HG03064 (cell line): ENCODE measurements at regions not wholly inside any gene's neighbourhood (a gene's known extent, or its start where the extent isn't known, plus 50 kb on each side); places are given as distances from the start of the nearest gene placed in this dataset.

Experiments used
- ATAC-seq: cut with Tn5 transposase; IDR thresholded peaks from one replicate; pipeline ENCODE4 v1.9.1; 2021; ENCODE audit warnings: low read depth; ENCODE audit not compliant: unreplicated experiment

DNA sequence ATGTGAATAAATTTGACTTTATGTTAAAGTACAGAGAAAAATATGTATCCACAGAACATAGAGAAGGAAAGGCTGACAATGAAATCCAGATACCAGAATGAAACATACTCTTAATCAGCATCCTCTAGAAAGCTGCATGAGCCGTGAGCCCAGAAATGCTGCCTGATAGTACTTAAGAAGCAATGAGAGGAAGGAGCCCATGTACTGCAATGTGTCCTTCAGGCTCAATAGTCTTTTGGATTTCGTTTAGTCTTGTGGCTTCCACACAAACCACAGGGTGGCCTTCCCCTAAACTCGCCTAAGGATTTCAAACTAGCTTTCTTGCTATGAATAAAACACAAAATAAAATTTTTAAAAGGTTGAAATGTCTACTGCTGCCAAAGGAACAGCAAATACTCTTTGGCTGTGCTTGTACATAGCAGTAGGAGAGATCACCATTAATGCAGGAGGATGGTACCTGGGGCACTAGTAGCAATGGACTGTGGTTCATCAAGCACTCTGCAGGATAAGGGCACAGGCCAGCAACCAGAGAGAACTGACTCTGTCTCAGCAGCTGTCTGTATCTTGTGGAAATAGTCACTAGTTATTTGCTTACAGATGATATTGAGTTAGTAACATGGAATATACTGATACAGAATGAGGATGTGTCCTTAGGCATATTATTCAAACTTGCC, 988.3 kb upstream of the LRFN5 start:
- ATAC-seq = no peak

- no peak for ATAC-seq
These were observed 990.1 kb upstream of the LRFN5 start for GRCh38 chr14:40616579-40616978.

DNA sequence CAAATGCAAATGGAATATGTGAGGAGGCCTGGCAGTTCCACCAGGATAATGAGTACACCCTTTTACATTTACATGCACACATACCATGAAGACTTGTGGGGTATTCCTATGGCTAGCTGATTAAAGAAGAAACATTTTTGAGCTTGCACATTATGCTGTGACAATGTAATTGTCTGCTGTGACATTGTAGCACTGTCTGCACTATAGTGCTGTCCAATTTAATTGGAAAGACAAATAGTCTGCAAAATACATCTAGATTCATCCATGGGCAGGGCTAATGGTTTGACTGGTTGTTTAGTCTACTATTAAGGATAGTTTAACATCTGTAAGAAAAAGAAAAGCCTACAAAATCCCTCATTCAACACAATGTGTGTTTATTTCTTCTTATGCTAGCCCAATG, 1005.6 kb upstream of the LRFN5 start:
- ATAC-seq = no peak

DNA sequence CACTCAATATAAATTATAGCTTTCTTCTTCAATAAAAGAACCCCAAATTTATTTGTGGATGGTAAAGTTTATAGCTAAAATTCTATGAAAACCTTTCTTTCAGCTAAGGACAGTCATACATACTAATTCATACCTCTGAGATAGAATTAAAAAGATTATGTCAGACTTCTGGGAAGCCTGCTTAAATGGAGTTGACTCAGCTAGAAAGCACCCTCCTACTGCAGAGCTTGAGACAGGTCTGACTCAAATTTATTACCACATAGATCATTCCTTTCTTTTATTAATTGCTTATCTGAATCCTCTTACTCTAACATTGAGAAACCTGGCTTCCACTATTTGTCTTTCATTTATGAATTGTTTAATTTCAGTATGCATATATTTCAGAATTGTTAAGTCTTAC, 1007.0 kb upstream of the LRFN5 start:
- no peak for ATAC-seq

GRCh38 chr14:40581264-40581663, 1025.4 kb upstream of the LRFN5 start:
- ATAC-seq = no peak

- ATAC-seq = no peak
These were observed 1029.7 kb upstream of the LRFN5 start for GRCh38 chr14:40576880-40577478.

DNA sequence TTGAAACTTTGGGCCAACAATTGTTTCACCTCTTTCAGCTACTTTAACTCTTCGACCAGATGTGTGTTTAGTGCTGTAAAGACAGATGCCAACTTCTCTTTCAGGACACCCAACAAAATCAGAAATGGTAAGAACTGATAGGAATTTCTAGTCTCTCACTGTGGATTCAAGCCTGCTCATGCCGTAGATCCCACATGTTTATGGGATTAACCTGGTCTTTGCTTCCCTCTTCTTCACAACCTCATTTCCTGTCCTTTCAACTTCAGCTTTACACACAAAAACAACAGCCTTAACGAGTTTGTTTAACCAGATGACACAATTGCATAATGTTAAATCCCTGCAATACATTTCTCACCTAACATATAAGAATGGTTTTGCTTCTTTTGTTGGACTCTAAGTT, 1031.9 kb upstream of the LRFN5 start:
- no peak for ATAC-seq

- ATAC-seq = no peak
These were observed 1081.4 kb upstream of the LRFN5 start for GRCh38 chr14:40525314-40525713.

GRCh38 chr14:40523123-40523522, 1083.6 kb upstream of the LRFN5 start:
- ATAC-seq = no peak

DNA sequence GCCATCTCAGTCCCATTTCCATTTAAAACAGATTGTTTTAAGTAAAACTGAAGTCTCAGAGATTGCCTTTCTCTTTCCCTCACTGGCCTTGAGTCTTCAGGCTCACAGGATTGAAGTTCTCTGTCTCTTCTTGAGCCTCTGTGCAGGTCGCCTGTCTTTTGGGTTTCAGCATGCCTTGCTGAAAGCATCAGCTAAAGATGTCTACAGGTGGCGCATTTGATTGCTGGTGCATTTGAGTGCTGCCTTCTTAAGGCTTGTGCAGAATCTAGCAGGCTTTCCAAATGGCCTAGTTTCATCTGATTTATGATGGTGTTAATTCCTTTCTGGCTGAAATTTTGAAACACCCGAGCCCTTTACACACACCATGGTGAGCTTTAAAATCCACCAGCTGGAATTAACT, 1062.2 kb upstream of the FBXO33 start:
- ATAC-seq = no peak

GRCh38 chr14:40487824-40488223, 1055.6 kb upstream of the FBXO33 start:
- no peak for ATAC-seq

DNA sequence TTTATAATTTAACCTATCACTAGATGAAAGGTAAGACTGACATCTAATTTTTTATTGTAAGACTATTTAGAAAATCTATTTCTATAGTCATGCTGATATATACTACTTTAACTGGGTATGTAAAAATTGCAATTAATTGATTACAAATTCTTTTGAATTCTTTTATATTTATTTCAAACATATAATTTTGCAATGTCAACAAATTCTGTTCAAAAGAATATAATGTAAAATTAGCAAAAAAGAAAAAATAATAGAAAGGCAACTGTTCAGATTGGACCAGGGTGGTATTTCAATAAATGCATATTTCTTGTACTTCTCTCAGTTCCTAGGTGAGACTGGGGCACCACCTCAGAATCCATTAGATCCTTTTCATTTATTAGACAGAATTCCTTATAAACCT, 1053.5 kb upstream of the FBXO33 start:
- no peak for ATAC-seq

- no peak for ATAC-seq
These were observed 1043.8 kb upstream of the FBXO33 start for GRCh38 chr14:40476005-40476404.

DNA sequence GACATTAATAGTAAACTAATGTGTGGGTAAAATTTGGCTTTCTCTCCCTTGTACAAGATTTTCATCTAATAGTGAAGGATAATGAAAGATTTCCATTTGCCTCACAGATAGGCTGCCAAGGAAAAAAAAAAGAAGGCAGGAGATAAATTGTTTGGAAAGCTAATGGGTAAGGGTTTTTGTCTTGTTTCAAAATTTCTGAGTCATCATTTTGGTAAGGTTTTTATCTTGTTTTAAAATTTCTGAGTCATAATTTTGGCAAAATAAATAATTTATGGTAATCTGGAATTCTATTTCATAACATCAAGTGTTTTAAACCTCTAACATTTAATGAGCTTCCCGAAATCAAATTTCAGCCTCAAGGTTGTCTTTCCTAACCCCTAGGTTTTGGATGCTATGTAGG, 1035.7 kb upstream of the FBXO33 start:
- no peak for ATAC-seq

- no peak for ATAC-seq
These were observed 1032.3 kb upstream of the FBXO33 start for GRCh38 chr14:40464531-40464930.

GRCh38 chr14:40463886-40464285, 1031.7 kb upstream of the FBXO33 start:
- ATAC-seq = no peak

GRCh38 chr14:40452674-40453073, 1020.4 kb upstream of the FBXO33 start:
- no peak for ATAC-seq

DNA sequence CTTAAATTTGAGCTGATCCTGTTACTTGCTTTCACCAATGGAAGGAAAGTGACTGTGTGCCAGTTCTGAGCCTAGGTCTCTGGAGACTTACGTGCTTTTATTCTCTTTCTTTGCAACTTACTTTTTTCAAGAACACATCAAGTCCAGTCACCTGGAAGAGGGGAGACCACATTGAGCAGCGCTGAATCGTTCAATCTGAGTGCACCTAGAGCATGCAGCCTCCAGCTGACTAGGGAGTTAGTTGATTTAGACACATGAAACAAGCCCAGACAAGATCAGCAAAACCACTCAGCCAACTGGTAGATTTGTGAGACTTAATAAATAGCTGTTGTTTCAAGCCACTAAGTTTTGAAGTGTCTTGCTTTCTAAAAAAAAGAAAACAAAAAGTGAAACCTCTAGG, 1014.8 kb upstream of the FBXO33 start:
- ATAC-seq = no peak

DNA sequence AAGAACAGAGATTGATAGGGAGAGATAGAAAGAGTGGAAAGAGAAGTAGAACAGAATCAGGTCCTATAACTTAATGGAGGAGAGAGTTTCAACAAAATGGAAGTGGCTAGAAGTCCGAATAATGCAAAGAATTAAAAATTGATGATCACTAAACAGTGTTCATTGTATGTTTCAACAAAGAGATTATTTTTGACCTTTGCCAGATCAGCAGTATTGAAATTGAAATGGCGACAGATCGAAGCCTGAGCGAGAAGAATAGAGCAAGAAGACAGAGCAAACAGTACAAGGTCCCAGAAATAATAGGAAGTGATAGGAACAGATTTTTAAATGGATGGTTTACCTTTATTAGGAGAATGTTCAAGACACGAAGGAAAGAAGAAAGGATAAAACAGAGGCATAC, 1012.8 kb upstream of the FBXO33 start:
- no peak for ATAC-seq

DNA sequence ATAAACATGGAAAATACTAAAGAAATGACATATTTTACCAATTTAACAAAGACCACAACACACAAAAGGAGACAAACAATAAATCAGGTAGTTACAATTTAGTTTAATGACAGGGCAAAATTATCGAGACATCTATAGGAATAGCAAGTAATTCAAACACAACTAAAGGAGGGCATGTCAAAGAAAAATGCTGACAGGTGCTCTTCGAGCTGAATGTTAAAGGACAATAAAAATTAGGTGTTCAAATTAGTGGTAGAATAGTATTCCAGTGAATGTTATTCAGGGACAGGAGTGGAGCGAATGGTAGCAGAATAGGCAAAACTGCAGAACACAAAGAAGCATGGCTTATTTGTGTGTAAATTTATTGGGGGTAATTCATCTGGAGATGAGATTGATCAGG, 1004.3 kb upstream of the FBXO33 start:
- no peak for ATAC-seq

- no peak for ATAC-seq
These were observed 985.7 kb upstream of the FBXO33 start for GRCh38 chr14:40417777-40418401.

- no peak for ATAC-seq
These were observed 984.3 kb upstream of the FBXO33 start for GRCh38 chr14:40416565-40416964.
